ENCODE measurements at regions not wholly inside any gene's neighbourhood (a gene's known extent, or its start where the extent isn't known, plus 50 kb on each side); places are given as distances from the start of the nearest gene placed in this dataset.

- intact Hi-C loops (cut with micrococcal nuclease; ENCODE audit: unreplicated experiment), result no loop called here
- H3K4me1 Mint-ChIP-seq (ENCODE audit: low read depth, unreplicated experiment), result no peaks in the 10 kb centered on the region
These were observed 651.4 kb downstream of the OTOL1 start for GRCh38 chr3:162147996-162148395.

GRCh38 chr3:162150790-162151189, 654.2 kb downstream of the OTOL1 start:
- BruUV-seq (replicated peaks), result no TSS peak
- Mint-ChIP-seq H3K4me3 (ENCODE audit: unreplicated experiment) (no peak overlapping the region), H3K36me3 (ENCODE audit: insufficient read depth, unreplicated experiment) (no peaks in the 10 kb centered on the region), H3K9me3 (ENCODE audit: unreplicated experiment) (no peaks in the 10 kb centered on the region), H3K4me1 (ENCODE audit: low read depth, unreplicated experiment) (no peaks in the 10 kb centered on the region), H3K27ac (ENCODE audit: unreplicated experiment) (no peak overlapping the region), H3K27me3 (ENCODE audit: insufficient read depth, unreplicated experiment) (no peaks in the 10 kb centered on the region)
- CTCF ChIA-PET, result no interaction called here
- Histone ChIP-seq H3K4me3 (ENCODE audit: low read depth, low read length) (no peak overlapping the region), H3K27me3 (replicated peaks; ENCODE audit: control insufficient read depth, insufficient read depth, low read length) (no peaks in the 10 kb centered on the region), H3K9me3 (no peaks in the 10 kb centered on the region), H3K4me1 (no peaks in the 10 kb centered on the region), H3K36me3 (ENCODE audit: control insufficient read depth, insufficient read depth, low read length) (no peaks in the 10 kb centered on the region)
- no peak for DNase-seq
- intact Hi-C loops (cut with micrococcal nuclease; ENCODE audit: unreplicated experiment), result no loop called here
- POLR2A ChIA-PET, result no interaction called here
- TF ChIP-seq CTCF (IDR thresholded peaks at IDR 0.05; ENCODE audit: insufficient read depth in 1 of 2, low read depth in 1 of 2, low read length in 1 of 2, severe bottlenecking in 1 of 2, unreplicated experiment in 1 of 2), result no peak

More at GRCh38 chr3:162147996-162148395, 651.4 kb downstream of the OTOL1 start:
- Mint-ChIP-seq H3K4me3 (ENCODE audit: unreplicated experiment) (no peak overlapping the region), H3K27me3 (ENCODE audit: insufficient read depth, unreplicated experiment) (no peaks in the 10 kb centered on the region), H3K27ac (ENCODE audit: unreplicated experiment) (no peak overlapping the region), H3K36me3 (ENCODE audit: insufficient read depth, unreplicated experiment) (no peaks in the 10 kb centered on the region), H3K9me3 (ENCODE audit: unreplicated experiment) (no peaks in the 10 kb centered on the region)
- POLR2A ChIA-PET, result no interaction called here
- CTCF ChIA-PET, result no interaction called here
- H3K9me3 ChIP-seq, result no peaks in the 10 kb centered on the region
- DNase-seq, result no peak
- no TSS peak for BruUV-seq (replicated peaks)
- no peak overlapping the region for H3K4me3 ChIP-seq (ENCODE audit: low read depth, low read length)
- no peaks in the 10 kb centered on the region for H3K36me3 ChIP-seq (ENCODE audit: control insufficient read depth, insufficient read depth, low read length)
- TF ChIP-seq CTCF (IDR thresholded peaks at IDR 0.05; ENCODE audit: insufficient read depth in 1 of 2, low read depth in 1 of 2, low read length in 1 of 2, severe bottlenecking in 1 of 2, unreplicated experiment in 1 of 2), result no peak
- H3K27me3 ChIP-seq (replicated peaks; ENCODE audit: control insufficient read depth, insufficient read depth, low read length), result no peaks in the 10 kb centered on the region
- H3K4me1 ChIP-seq, result no peaks in the 10 kb centered on the region

GRCh38 chr3:162152636-162153035, 656.0 kb downstream of the OTOL1 start:
- no peak for TF ChIP-seq CTCF (IDR thresholded peaks at IDR 0.05; ENCODE audit: insufficient read depth in 1 of 2, low read depth in 1 of 2, low read length in 1 of 2, severe bottlenecking in 1 of 2, unreplicated experiment in 1 of 2)
- Mint-ChIP-seq H3K27me3 (ENCODE audit: insufficient read depth, unreplicated experiment) (no peaks in the 10 kb centered on the region), H3K36me3 (ENCODE audit: insufficient read depth, unreplicated experiment) (no peaks in the 10 kb centered on the region), H3K9me3 (ENCODE audit: unreplicated experiment) (no peaks in the 10 kb centered on the region), H3K4me1 (ENCODE audit: low read depth, unreplicated experiment) (no peaks in the 10 kb centered on the region), H3K27ac (ENCODE audit: unreplicated experiment) (no peak overlapping the region), H3K4me3 (ENCODE audit: unreplicated experiment) (no peak overlapping the region)
- intact Hi-C loops (cut with micrococcal nuclease; ENCODE audit: unreplicated experiment), result no loop called here
- Histone ChIP-seq H3K4me1 (no peaks in the 10 kb centered on the region), H3K4me3 (ENCODE audit: low read depth, low read length) (no peak overlapping the region), H3K36me3 (ENCODE audit: control insufficient read depth, insufficient read depth, low read length) (no peaks in the 10 kb centered on the region), H3K9me3 (no peaks in the 10 kb centered on the region), H3K27me3 (replicated peaks; ENCODE audit: control insufficient read depth, insufficient read depth, low read length) (no peaks in the 10 kb centered on the region)
- no peak for DNase-seq
- BruUV-seq (replicated peaks), result no TSS peak
- ChIA-PET POLR2A (no interaction called here), CTCF (no interaction called here)
